ENCODE measurements at regions not wholly inside any gene's neighbourhood (a gene's known extent, or its start where the extent isn't known, plus 50 kb on each side); places are given as distances from the start of the nearest gene placed in this dataset.

- TF ChIP-seq YY1 (IDR thresholded peaks at IDR 0.05; ENCODE audit: low read depth) (no peak), USF1 (IDR thresholded peaks at IDR 0.05) (no peak), TEAD4 (IDR thresholded peaks at IDR 0.05) (no peak), CEBPB (IDR thresholded peaks at IDR 0.05) (no peak), ZBTB7A (IDR thresholded peaks at IDR 0.05; ENCODE audit: low read depth) (no peak), RAD21 (IDR thresholded peaks at IDR 0.05; ENCODE audit: low read depth) (no peak), REST (IDR thresholded peaks at IDR 0.05; ENCODE audit: low read depth) (no peak), FOXM1 (IDR thresholded peaks at IDR 0.05; ENCODE audit: borderline replicate concordance, low read depth) (no peak), MAX (IDR thresholded peaks at IDR 0.05) (no peak), EGR1 (IDR thresholded peaks at IDR 0.05) (no peak), TAF1 (IDR thresholded peaks at IDR 0.05; ENCODE audit: low read depth) (no peak), EP300 (IDR thresholded peaks at IDR 0.05; ENCODE audit: borderline replicate concordance) (no peak), TCF12 (IDR thresholded peaks at IDR 0.05; ENCODE audit: low read depth) (no peak)
Observed at GRCh38 chr12:41737423-41737822, 407.3 kb downstream of the GXYLT1 start.

- TF ChIP-seq EP300 (IDR thresholded peaks at IDR 0.05; ENCODE audit: borderline replicate concordance) (no peak), ZBTB7A (IDR thresholded peaks at IDR 0.05; ENCODE audit: low read depth) (no peak), FOXM1 (IDR thresholded peaks at IDR 0.05; ENCODE audit: borderline replicate concordance, low read depth) (no peak), CEBPB (IDR thresholded peaks at IDR 0.05) (no peak), EGR1 (IDR thresholded peaks at IDR 0.05) (no peak), TEAD4 (IDR thresholded peaks at IDR 0.05) (no peak), TAF1 (IDR thresholded peaks at IDR 0.05; ENCODE audit: low read depth) (no peak), CREB1 (IDR thresholded peaks at IDR 0.05; ENCODE audit: low read depth) (no peak), RAD21 (IDR thresholded peaks at IDR 0.05; ENCODE audit: low read depth) (no peak), TCF12 (IDR thresholded peaks at IDR 0.05; ENCODE audit: low read depth) (no peak), NFIC (IDR thresholded peaks at IDR 0.05) (no peak), REST (IDR thresholded peaks at IDR 0.05; ENCODE audit: low read depth) (no peak), MAX (IDR thresholded peaks at IDR 0.05) (no peak), USF1 (IDR thresholded peaks at IDR 0.05) (no peak), YY1 (IDR thresholded peaks at IDR 0.05; ENCODE audit: low read depth) (no peak)
Observed at GRCh38 chr12:41736436-41736835, 408.2 kb downstream of the GXYLT1 start.

- TF ChIP-seq NFIC (IDR thresholded peaks at IDR 0.05) (no peak), CREB1 (IDR thresholded peaks at IDR 0.05; ENCODE audit: low read depth) (no peak), EP300 (IDR thresholded peaks at IDR 0.05; ENCODE audit: borderline replicate concordance) (no peak), RAD21 (IDR thresholded peaks at IDR 0.05; ENCODE audit: low read depth) (no peak), FOXM1 (IDR thresholded peaks at IDR 0.05; ENCODE audit: borderline replicate concordance, low read depth) (no peak), YY1 (IDR thresholded peaks at IDR 0.05; ENCODE audit: low read depth) (no peak), MAX (IDR thresholded peaks at IDR 0.05) (no peak), ZBTB7A (IDR thresholded peaks at IDR 0.05; ENCODE audit: low read depth) (no peak), TAF1 (IDR thresholded peaks at IDR 0.05; ENCODE audit: low read depth) (no peak), TEAD4 (IDR thresholded peaks at IDR 0.05) (no peak), REST (IDR thresholded peaks at IDR 0.05; ENCODE audit: low read depth) (no peak), EGR1 (IDR thresholded peaks at IDR 0.05) (no peak), USF1 (IDR thresholded peaks at IDR 0.05) (no peak), TCF12 (IDR thresholded peaks at IDR 0.05; ENCODE audit: low read depth) (no peak), CEBPB (IDR thresholded peaks at IDR 0.05) (no peak)
Observed at GRCh38 chr12:41731691-41732090, 413.0 kb downstream of the GXYLT1 start.

GRCh38 chr12:41731061-41731460 is 413.6 kb downstream of the GXYLT1 start:
- TF ChIP-seq FOXM1 (IDR thresholded peaks at IDR 0.05; ENCODE audit: borderline replicate concordance, low read depth) = no peak
- TF ChIP-seq TAF1 (IDR thresholded peaks at IDR 0.05; ENCODE audit: low read depth) = no peak
- no peak for TF ChIP-seq ZBTB7A (IDR thresholded peaks at IDR 0.05; ENCODE audit: low read depth)
- TF ChIP-seq MAX (IDR thresholded peaks at IDR 0.05) = no peak
- TF ChIP-seq YY1 (IDR thresholded peaks at IDR 0.05; ENCODE audit: low read depth) = no peak
- no peak for TF ChIP-seq TEAD4 (IDR thresholded peaks at IDR 0.05)
- TF ChIP-seq USF1 (IDR thresholded peaks at IDR 0.05) = no peak
- no peak for TF ChIP-seq TCF12 (IDR thresholded peaks at IDR 0.05; ENCODE audit: low read depth)
- TF ChIP-seq RAD21 (IDR thresholded peaks at IDR 0.05; ENCODE audit: low read depth) = no peak
- TF ChIP-seq EGR1 (IDR thresholded peaks at IDR 0.05) = no peak
- no peak for TF ChIP-seq EP300 (IDR thresholded peaks at IDR 0.05; ENCODE audit: borderline replicate concordance)
- TF ChIP-seq CEBPB (IDR thresholded peaks at IDR 0.05) = no peak
- TF ChIP-seq NFIC (IDR thresholded peaks at IDR 0.05) = no peak
- no peak for TF ChIP-seq REST (IDR thresholded peaks at IDR 0.05; ENCODE audit: low read depth)
- TF ChIP-seq CREB1 (IDR thresholded peaks at IDR 0.05; ENCODE audit: low read depth) = no peak

Measured in Ishikawa (cell line).